ENCODE measurements at regions not wholly inside any gene's neighbourhood (a gene's known extent, or its start where the extent isn't known, plus 50 kb on each side); places are given as distances from the start of the nearest gene placed in this dataset.
A peak's percentile ranks its signal among the peaks of the same experiment; 100 is the strongest.

DNA sequence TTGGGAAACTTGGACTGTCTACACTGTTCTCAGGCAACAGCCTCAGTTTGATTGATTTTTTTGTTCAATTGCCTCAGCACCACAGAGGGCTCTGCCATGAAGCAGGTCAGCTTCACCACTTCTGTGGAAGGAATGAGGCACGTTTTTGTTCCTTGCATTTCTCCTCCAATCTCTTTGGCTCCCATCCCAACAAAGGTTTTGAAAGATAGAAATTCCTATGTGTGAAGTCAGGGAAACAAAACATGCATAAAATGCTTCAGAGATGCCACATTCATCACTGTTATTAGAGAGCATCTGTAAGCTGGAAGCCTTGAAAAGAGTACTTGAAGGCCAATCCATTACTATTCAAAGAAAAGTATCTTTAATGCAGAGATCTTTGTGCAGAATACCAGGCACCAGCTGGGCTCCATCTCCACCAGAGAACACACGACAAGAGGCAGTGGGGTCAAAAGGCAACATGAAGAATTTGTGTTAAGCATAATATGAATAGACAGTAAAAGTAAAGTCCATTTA lies 249.1 kb upstream of the LYZL1 start:
- DNase-seq (ENCODE audit: low read depth, low spot score), result no peak
- H3K27ac ChIP-seq, result no peak overlapping the region

DNA sequence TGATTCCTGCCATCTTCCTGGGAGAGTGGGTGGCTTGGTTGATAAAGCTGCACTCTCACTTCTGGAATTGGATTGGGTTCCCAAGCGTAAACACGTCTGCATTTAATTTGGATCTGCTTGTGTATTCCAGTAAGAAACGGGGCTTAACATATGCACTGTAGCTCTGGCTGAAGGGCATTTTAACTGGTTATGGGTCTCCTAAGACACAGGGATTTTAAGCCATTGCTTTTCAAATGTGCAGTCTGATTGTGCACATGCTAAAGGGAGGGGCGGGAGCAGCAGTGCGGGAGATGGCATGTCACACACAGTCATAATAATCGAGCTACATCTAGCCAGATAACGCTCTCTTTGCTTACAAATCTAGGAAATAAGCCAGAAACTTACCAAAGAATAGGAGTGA lies 247.3 kb upstream of the LYZL1 start:
- no peak overlapping the region for H3K27ac ChIP-seq
- DNase-seq (ENCODE audit: low read depth, low spot score), result no peak

- H3K27ac ChIP-seq, result no peak overlapping the region
- no peak for DNase-seq (ENCODE audit: low read depth, low spot score)
Observed at GRCh38 chr10:29048506-29048905, 240.4 kb upstream of the LYZL1 start.

- no peak overlapping the region for H3K27ac ChIP-seq
- DNase-seq (ENCODE audit: low read depth, low spot score), result no peak
Observed at GRCh38 chr10:29050081-29050480, 238.8 kb upstream of the LYZL1 start.

DNA sequence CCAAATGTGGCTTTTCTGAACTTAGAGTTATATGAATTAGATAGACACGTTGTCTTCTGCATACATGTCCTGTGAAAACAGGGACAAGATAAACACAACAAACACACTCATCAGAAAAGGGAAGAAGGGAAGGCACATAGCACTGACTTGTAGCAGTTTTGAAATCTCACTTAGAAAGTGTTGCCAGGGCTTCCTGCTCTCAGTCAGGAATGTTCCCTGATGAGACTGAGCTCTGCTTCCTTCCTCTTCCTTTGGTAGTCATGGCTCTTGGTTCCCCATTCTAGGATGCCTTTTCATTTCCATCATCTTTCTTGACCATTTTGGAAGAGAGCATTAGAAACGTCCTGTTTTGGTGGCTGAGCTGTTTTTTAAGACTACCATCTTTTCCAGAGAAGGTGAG lies 233.8 kb upstream of the LYZL1 start:
- no peak for DNase-seq (ENCODE audit: low read depth, low spot score)
- no peak overlapping the region for H3K27ac ChIP-seq

GRCh38 chr10:29056729-29057128 lies 232.1 kb upstream of the LYZL1 start:
- H3K27ac ChIP-seq, result no peak overlapping the region
- DNase-seq (ENCODE audit: low read depth, low spot score), result no peak

DNA sequence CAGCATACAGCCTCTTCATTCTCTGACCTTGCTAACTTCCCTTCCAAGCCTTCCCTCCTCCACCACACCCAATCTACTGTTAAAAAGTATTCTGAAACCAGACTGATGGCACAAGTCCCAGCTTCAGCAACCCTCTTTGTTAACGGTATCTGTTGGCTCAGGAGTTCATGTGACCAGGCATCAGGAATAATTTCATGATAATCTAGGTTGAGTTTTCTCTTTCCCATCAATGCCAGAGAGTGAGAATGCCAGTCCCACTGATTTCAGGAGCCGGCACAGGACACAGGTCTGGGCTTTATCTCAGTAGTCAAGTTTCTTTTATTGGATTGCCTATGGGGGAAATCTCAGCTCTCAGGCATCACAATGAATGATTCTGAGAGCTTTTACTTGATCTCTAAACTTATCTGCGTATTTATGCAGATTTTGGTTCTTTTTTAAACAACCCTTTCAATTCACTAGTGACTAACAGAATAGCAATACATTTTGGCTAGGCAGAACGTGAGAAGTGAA lies 231.0 kb upstream of the LYZL1 start:
- DNase-seq (ENCODE audit: low read depth, low spot score), result no peak
- no peak overlapping the region for H3K27ac ChIP-seq

- DNase-seq (ENCODE audit: low read depth, low spot score), result no peak
- H3K27ac ChIP-seq, result no peak overlapping the region
Observed at GRCh38 chr10:29063806-29064644, 224.8 kb upstream of the LYZL1 start.

DNA sequence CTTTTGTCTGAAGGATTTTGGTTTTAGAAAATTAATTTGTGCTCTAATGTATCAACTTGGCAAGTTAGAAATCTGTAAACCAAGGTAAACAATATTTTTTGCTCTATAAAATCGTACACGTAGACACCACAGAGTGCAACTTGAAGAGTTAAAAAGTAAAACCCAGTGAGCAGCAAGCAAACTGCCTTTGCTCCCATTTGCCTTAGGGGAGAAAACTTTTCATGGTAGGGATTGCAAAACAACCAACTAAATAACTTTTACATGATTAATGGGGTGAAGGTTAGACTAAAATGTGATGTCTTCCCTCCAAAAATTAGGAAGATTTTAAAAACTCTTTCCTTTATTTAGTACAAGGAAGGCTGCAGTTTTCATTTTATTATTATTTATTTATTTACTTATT lies 224.2 kb upstream of the LYZL1 start:
- no peak overlapping the region for H3K27ac ChIP-seq
- no peak for DNase-seq (ENCODE audit: low read depth, low spot score)

- no peak overlapping the region for H3K27ac ChIP-seq
- DNase-seq (ENCODE audit: low read depth, low spot score), result peak; percentile 44
Observed at GRCh38 chr10:29067161-29067560, 221.7 kb upstream of the LYZL1 start.

DNA sequence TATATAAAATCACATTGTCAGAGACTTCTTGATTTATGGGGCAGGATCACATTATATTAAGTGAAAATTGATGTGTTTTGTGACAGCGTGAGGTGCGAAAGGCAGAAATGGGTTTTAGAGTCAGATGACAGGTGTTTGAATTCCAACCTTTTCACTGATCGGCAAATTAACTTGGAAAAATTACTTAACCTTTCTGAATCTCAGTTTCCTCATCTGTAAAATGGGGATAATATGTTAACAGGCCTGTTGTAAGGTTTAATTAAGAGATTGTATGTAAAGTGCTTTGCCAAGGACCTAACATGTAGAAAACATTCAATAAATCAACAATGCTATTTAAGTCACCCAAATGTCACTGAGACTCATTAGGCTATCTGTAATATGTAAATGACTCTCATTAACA lies 221.2 kb upstream of the LYZL1 start:
- no peak for DNase-seq (ENCODE audit: low read depth, low spot score)
- no peak overlapping the region for H3K27ac ChIP-seq

DNA sequence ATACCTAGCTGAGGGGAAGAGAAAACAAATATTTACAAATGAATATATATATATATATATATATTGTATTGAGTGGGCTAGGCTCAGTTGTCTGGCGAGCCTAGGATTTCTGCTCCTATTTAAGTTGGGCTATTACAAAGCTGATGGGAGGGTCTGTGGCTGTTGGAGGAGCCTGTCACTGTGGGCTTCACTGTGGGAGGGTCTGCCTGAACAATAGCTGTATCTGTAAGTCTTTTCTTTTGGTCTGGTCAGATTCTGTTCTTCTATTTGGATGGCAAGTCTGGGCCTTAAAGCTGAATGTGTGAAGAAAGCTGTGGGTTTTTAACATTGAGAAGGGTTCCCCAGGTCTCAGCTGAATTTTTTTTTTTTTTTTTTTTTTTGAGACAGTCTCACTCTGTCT lies 220.6 kb upstream of the LYZL1 start:
- H3K27ac ChIP-seq, result no peak overlapping the region
- DNase-seq (ENCODE audit: low read depth, low spot score), result no peak

- no peak overlapping the region for H3K27ac ChIP-seq
- no peak for DNase-seq (ENCODE audit: low read depth, low spot score)
Observed at GRCh38 chr10:29068966-29069365, 219.9 kb upstream of the LYZL1 start.

GRCh38 chr10:29069941-29070340 lies 218.9 kb upstream of the LYZL1 start:
- no peak for DNase-seq (ENCODE audit: low read depth, low spot score)
- H3K27ac ChIP-seq, result no peak overlapping the region

GRCh38 chr10:29078919-29079318 lies 210.0 kb upstream of the LYZL1 start:
- no peak overlapping the region for H3K27ac ChIP-seq
- no peak for DNase-seq (ENCODE audit: low read depth, low spot score)

DNA sequence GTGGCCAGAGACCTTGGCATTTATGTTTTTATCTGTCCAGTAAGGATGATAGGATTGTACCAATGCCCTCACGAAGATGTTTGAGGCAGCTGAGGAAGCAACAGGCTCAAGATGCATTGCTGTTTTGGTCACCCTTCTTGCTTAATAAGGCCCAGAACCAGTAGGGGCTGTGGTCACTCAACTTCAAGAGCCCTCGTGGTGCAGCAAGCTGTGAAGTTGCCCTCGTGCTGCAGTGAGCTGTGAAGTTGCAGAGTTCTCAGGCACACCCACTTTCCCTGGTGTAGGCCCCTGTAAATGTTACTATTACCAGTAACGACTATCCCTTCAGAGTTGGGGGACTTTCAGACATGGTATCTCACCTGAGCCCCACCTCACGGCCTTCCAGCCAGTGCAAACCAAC lies 207.6 kb upstream of the LYZL1 start:
- no peak for DNase-seq (ENCODE audit: low read depth, low spot score)
- no peak overlapping the region for H3K27ac ChIP-seq

DNA sequence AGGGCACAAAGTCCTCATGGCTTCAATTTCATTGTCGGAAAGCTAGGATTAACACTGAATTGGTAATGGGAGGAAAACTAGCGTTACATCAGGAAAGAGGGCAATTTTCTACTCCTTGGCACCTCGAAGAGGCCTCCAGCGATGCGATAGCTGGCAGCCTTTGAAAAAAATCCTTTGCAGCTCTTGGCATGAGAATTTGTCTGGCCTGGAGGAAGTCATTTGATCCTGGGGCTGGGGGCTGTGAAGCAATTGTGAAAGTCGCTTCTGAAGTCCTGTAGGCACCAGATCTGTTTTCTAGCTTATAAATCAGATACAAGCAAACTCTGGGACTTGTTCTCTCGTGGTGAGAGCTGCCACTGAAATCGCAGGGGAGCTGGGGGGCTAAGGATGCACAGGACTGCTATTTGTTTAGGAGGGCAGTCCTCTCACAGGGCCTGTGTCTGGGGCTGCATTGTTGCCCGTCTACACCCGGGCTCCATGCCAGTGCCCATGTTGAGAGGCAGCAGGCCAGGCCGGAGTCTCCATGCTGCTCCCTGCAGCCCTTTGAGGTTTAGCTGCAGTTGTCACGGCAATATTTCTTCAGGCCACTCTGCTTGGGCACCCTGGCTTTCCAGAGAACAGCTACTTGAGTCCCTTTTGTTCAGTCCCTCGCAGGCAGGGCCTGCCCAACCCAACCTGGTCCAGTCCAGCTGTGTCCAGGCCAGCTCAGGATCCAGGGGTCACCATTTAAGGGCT lies 206.8 kb upstream of the LYZL1 start:
- no peak for DNase-seq (ENCODE audit: low read depth, low spot score)
- no peak overlapping the region for H3K27ac ChIP-seq

- no peak for DNase-seq (ENCODE audit: low read depth, low spot score)
- H3K27ac ChIP-seq, result no peak overlapping the region
Observed at GRCh38 chr10:29083096-29083495, 205.8 kb upstream of the LYZL1 start.

GRCh38 chr10:29084681-29085307 lies 204.1 kb upstream of the LYZL1 start:
- no peak for DNase-seq (ENCODE audit: low read depth, low spot score)
- H3K27ac ChIP-seq, result no peak overlapping the region

- DNase-seq (ENCODE audit: low read depth, low spot score), result no peak
- no peak overlapping the region for H3K27ac ChIP-seq
Observed at GRCh38 chr10:29089091-29089490, 199.8 kb upstream of the LYZL1 start.

DNA sequence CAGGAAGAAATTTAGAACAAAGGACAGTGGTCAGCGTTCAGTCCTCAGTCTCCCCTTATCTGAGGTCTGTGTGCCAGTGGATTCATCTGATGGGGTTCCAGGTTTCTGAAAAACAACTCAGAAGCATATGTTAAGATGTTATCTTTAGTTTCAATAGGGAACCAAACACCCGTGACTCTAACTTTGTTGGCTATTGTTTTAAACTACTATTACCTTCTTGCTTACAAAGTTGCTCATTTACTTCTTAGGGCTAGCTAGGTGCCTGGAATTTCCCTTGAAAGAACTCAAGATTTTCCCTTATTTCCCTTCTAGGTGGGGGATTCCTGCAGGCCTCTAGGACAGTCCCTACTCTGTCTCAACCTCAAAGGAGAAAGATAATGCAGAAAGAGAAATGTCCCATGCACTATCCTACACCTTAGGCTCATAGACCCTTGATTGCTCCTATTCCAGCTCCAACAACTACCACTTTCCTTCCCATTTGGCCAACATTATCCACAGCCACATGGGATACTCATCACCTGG lies 192.5 kb upstream of the LYZL1 start:
- H3K27ac ChIP-seq, result no peak overlapping the region
- DNase-seq (ENCODE audit: low read depth, low spot score), result no peak

All from epithelial cell of prostate (primary cell).